NB4 (cell line): ENCODE measurements at regions not wholly inside any gene's neighbourhood (a gene's known extent, or its start where the extent isn't known, plus 50 kb on each side); places are given as distances from the start of the nearest gene placed in this dataset.

Source experiments
- DNase-seq: peaks from one replicate; pipeline ENCODE4 v3.0.0; 2010; ENCODE audit warnings: low read depth
- H3K4me3 ChIP-seq: one replicate; pipeline ENCODE4 v1.5.1; 2011; ENCODE audit warnings: mild to moderate bottlenecking, low read depth, low read length, moderate library complexity
- MAX ChIP-seq: IDR thresholded peaks from 2 replicates; pipeline ENCODE4 v1.6.1; 2011; ENCODE audit warnings: low read depth, low read length
- MYC ChIP-seq: IDR thresholded peaks from 2 replicates; pipeline ENCODE4 v1.6.1; 2011; ENCODE audit warnings: low read depth, low read length
- POLR2A ChIP-seq: IDR thresholded peaks from 2 replicates; pipeline ENCODE4 v1.6.1; 2011; ENCODE audit warnings: mild to moderate bottlenecking; ENCODE audit not compliant: insufficient read length; ENCODE audit errors: extremely low read depth
- TF ChIP-seq, protein P1 (sequence below): IDR thresholded peaks from one replicate; pipeline ENCODE4 v1.5.1; 2012; ENCODE audit warnings: low read depth, low read length

- TF ChIP-seq, protein P1, sequence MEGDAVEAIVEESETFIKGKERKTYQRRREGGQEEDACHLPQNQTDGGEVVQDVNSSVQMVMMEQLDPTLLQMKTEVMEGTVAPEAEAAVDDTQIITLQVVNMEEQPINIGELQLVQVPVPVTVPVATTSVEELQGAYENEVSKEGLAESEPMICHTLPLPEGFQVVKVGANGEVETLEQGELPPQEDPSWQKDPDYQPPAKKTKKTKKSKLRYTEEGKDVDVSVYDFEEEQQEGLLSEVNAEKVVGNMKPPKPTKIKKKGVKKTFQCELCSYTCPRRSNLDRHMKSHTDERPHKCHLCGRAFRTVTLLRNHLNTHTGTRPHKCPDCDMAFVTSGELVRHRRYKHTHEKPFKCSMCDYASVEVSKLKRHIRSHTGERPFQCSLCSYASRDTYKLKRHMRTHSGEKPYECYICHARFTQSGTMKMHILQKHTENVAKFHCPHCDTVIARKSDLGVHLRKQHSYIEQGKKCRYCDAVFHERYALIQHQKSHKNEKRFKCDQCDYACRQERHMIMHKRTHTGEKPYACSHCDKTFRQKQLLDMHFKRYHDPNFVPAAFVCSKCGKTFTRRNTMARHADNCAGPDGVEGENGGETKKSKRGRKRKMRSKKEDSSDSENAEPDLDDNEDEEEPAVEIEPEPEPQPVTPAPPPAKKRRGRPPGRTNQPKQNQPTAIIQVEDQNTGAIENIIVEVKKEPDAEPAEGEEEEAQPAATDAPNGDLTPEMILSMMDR: no peak
- no peak overlapping the region for H3K4me3 ChIP-seq
- DNase-seq: no peak
These were observed 97.6 kb upstream of the CNTN3 start for GRCh38 chr3:74711913-74712512.

DNA sequence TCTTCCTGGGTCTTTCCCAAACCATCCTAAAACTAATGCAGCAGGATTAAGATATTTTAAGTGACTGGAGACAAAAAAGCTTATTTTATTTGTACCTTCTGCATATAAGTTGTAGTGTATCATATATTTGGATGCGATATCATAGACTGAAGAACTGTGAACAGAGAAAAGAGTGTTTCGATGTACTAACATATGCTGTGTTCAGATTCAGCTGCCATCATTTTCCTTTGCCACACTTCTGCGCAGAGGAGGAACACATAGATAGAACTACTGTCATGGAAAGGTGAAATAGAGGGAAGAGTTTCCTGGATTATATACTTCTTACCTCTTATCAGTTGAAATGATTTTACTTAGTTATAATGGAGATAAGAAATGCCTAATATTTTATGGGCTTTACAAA, 95.5 kb upstream of the CNTN3 start:
- no peak for DNase-seq
- no peak overlapping the region for H3K4me3 ChIP-seq
- TF ChIP-seq, protein P1: no peak
- no peak for TF ChIP-seq MYC
- TF ChIP-seq POLR2A: no peak
- no peak for TF ChIP-seq MAX

DNA sequence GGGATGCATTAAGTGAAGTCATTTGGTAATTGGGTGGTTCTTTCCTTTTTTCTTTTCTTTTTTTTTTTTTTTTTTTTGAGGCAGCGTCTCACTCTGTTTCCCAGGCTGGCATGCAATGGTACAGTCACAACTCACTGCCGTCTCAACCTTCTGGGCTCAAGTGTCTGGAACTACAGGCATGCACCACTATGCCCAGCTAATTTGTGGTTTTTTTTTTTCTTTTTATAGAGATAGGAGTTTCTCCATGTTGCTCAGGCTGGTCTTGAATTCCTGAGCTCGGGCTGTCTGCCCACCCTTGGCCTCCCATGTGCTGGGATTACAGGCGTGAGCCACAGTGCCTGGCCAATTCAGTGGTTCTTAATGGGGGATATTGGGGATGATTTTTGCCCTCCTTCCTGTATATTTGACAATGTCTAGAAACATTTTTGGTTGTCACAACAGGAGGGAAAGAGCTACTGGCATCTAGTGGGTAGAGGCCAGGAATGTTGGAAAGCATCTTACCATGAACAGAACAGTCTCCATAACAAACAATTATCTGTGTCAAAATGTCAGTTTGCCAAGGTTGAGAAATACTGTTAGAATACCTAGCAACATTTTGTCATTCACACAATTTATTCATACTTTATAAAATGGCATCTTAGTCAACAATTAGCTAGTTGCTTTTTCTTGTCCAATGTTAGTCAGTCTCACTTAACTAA, 79.4 kb upstream of the CNTN3 start:
- TF ChIP-seq MYC: no peak
- TF ChIP-seq POLR2A: no peak
- TF ChIP-seq MAX: no peak
- TF ChIP-seq, protein P1: no peak
- no peak overlapping the region for H3K4me3 ChIP-seq
- no peak for DNase-seq

- no peak for DNase-seq
- no peak overlapping the region for H3K4me3 ChIP-seq
- TF ChIP-seq MYC (no peak), POLR2A (no peak), MAX (no peak)
- TF ChIP-seq, protein P1: no peak
These were observed 78.8 kb upstream of the CNTN3 start for GRCh38 chr3:74693251-74693650.

GRCh38 chr3:74691946-74692345, 77.5 kb upstream of the CNTN3 start:
- no peak for DNase-seq
- TF ChIP-seq POLR2A: no peak
- no peak for TF ChIP-seq MAX
- TF ChIP-seq, protein P1: no peak
- TF ChIP-seq MYC: no peak
- no peak overlapping the region for H3K4me3 ChIP-seq

- no peak overlapping the region for H3K4me3 ChIP-seq
- DNase-seq: no peak
- TF ChIP-seq MYC (no peak), POLR2A (no peak)
- TF ChIP-seq, protein P1: no peak
These were observed 58.9 kb upstream of the CNTN3 start for GRCh38 chr3:74673326-74673725.
